ENCODE measurements at regions not wholly inside any gene's neighbourhood (a gene's known extent, or its start where the extent isn't known, plus 50 kb on each side); places are given as distances from the start of the nearest gene placed in this dataset.

DNA sequence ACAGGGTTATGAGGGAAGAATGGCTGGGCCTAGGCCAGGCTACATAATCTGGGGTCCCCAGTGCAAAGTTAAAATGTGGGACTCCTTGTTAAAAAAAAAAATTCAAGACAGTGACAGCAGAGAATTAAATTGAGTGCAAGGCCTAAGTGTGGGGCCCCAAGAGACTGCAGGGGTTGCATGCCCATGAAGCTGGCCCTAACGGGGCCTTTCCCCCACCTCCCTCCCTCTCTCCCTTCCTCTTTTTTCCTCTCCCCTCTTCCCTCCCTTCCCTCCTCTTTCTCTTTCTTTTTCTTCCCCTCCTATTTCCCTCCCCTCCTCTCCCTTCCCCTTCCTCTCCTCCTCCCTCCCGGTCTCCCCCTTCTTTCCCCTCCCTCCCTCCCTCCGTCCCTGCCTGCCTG lies 266.7 kb downstream of the LMO4 start:
- H3K4me1 ChIP-seq (ENCODE audit: insufficient read depth, low read length), result no peaks in the 10 kb centered on the region
- ChIA-PET CTCF (no interaction called here), POLR2A (no interaction called here)
- DNase-seq (no peak), ATAC-seq (ENCODE audit: poor library complexity) (no peak)
- intact Hi-C loops (cut with DNase I, micrococcal nuclease), result no loop called here
- no peaks in the 10 kb centered on the region for H3K36me3 ChIP-seq (ENCODE audit: insufficient read depth, low read length)
- Mint-ChIP-seq H3K4me1 (ENCODE audit: low read depth) (no peaks in the 10 kb centered on the region), H3K4me3 (no peak overlapping the region), H3K27ac (no peak overlapping the region), H3K36me3 (ENCODE audit: low read depth) (no peaks in the 10 kb centered on the region), H3K9me3 (peaks cover 3% of the 10 kb centered on the region), H3K27me3 (no peaks in the 10 kb centered on the region)
- no peak overlapping the region for H3K4me3 ChIP-seq (ENCODE audit: low read length)
- no peaks in the 10 kb centered on the region for H3K27me3 ChIP-seq (ENCODE audit: control insufficient read depth in 1 of 2, insufficient read depth in 2 of 2, low read length in 2 of 2)
- no peak for TF ChIP-seq CTCF (IDR thresholded peaks at IDR 0.05)
- no peaks in the 10 kb centered on the region for H3K9me3 ChIP-seq (ENCODE audit: control insufficient read depth in 1 of 2, insufficient read depth in 1 of 2, low read length in 2 of 2)
- no peak overlapping the region for H3K27ac ChIP-seq (ENCODE audit: low read depth in 1 of 2, low read length in 2 of 2)

DNA sequence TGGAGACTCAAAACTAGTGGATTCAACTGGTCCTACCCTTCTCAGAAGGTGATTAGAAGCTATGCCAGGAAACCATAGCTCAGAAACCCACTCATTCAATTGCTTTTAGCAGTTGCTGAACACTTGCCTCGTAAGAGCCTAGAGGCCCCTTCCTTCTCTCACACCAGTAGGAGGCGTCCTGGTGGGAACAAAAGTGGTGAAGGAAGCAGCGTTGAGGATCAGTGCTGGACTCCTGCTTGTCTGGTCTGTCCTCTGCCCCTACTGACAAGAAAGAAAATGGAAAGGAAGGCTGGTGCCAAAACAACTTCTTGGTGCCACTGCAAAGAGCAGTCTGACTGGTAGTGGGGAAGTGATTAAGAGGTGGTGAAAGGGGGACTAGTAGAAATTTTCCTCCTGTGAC lies 269.7 kb downstream of the LMO4 start:
- CTCF ChIA-PET, result no interaction called here
- no peak overlapping the region for H3K27ac ChIP-seq (ENCODE audit: low read depth in 1 of 2, low read length in 2 of 2)
- ATAC-seq (ENCODE audit: poor library complexity) (no peak), DNase-seq (no peak)
- POLR2A ChIA-PET, result no interaction called here
- H3K27me3 ChIP-seq (ENCODE audit: control insufficient read depth in 1 of 2, insufficient read depth in 2 of 2, low read length in 2 of 2), result no peaks in the 10 kb centered on the region
- Mint-ChIP-seq H3K27me3 (no peaks in the 10 kb centered on the region), H3K27ac (no peak overlapping the region), H3K4me3 (no peak overlapping the region), H3K4me1 (ENCODE audit: low read depth) (no peaks in the 10 kb centered on the region), H3K36me3 (ENCODE audit: low read depth) (no peaks in the 10 kb centered on the region), H3K9me3 (peaks cover 3% of the 10 kb centered on the region)
- H3K9me3 ChIP-seq (ENCODE audit: control insufficient read depth in 1 of 2, insufficient read depth in 1 of 2, low read length in 2 of 2), result no peaks in the 10 kb centered on the region
- no peaks in the 10 kb centered on the region for H3K36me3 ChIP-seq (ENCODE audit: insufficient read depth, low read length)
- intact Hi-C loops (cut with DNase I, micrococcal nuclease), result no loop called here
- H3K4me1 ChIP-seq (ENCODE audit: insufficient read depth, low read length), result no peaks in the 10 kb centered on the region
- no peak overlapping the region for H3K4me3 ChIP-seq (ENCODE audit: low read length)
- TF ChIP-seq CTCF (IDR thresholded peaks at IDR 0.05), result no peak

DNA sequence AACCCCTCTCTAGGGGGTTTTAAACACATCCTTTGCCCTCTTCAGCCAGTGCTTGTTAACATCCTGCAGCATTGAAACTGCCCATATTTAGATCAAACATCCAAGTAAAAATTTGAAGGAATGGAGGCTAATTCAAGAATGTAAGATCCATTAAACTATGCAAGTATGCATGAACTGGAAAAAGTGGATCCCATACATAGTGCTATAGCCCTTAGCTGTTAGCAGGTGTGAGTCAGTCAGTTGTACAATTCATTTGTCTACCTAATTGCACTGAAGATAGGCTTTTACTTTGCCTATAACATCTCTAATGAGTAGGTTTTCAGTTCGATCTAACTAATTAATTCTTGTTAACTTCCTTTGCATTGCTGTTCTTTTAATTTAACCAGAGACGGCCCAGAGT lies 270.9 kb downstream of the LMO4 start:
- no peak for TF ChIP-seq CTCF (IDR thresholded peaks at IDR 0.05)
- intact Hi-C loops (cut with DNase I, micrococcal nuclease), result no loop called here
- DNase-seq (no peak), ATAC-seq (ENCODE audit: poor library complexity) (no peak)
- POLR2A ChIA-PET, result no interaction called here
- H3K27ac ChIP-seq (ENCODE audit: low read depth in 1 of 2, low read length in 2 of 2), result no peak overlapping the region
- H3K27me3 Mint-ChIP-seq, result no peaks in the 10 kb centered on the region
- H3K4me3 ChIP-seq (ENCODE audit: low read length), result no peak overlapping the region
- H3K9me3 ChIP-seq (ENCODE audit: control insufficient read depth in 1 of 2, insufficient read depth in 1 of 2, low read length in 2 of 2), result no peaks in the 10 kb centered on the region
- no peak overlapping the region for H3K4me3 Mint-ChIP-seq
- peaks cover 3% of the 10 kb centered on the region for H3K9me3 Mint-ChIP-seq
- CTCF ChIA-PET, result interaction anchor here (0.7 to 1.1 kb wide), 2 partner anchors 12 to 14 kb away, joined by 3 to 4 read pairs; no protein-coding TSS in a partner anchor
- no peaks in the 10 kb centered on the region for H3K4me1 Mint-ChIP-seq (ENCODE audit: low read depth)
- H3K36me3 Mint-ChIP-seq (ENCODE audit: low read depth), result no peaks in the 10 kb centered on the region
- H3K4me1 ChIP-seq (ENCODE audit: insufficient read depth, low read length), result no peaks in the 10 kb centered on the region
- H3K27ac Mint-ChIP-seq, result no peak overlapping the region
- no peaks in the 10 kb centered on the region for H3K36me3 ChIP-seq (ENCODE audit: insufficient read depth, low read length)
- no peaks in the 10 kb centered on the region for H3K27me3 ChIP-seq (ENCODE audit: control insufficient read depth in 1 of 2, insufficient read depth in 2 of 2, low read length in 2 of 2)

Measured in CD4-positive, alpha-beta T cell (primary cell).